ENCODE measurements at regions not wholly inside any gene's neighbourhood (a gene's known extent, or its start where the extent isn't known, plus 50 kb on each side); places are given as distances from the start of the nearest gene placed in this dataset.

GRCh38 chr10:129098517-129098916 is 368.5 kb upstream of the MGMT start:
- TF ChIP-seq POLR2A (IDR thresholded peaks at IDR 0.05) (no peak), CTCF (IDR thresholded peaks at IDR 0.05) (no peak)
